MCF 10A (cell line): ENCODE measurements at regions not wholly inside any gene's neighbourhood (a gene's known extent, or its start where the extent isn't known, plus 50 kb on each side); places are given as distances from the start of the nearest gene placed in this dataset.

Experiments
- BruUV-seq: library from RNA; stranded (reverse); fragments of 400-500 nt; replicated peaks from 2 replicates; lab custom pipeline; 2021; lab: Mats Ljungman, UMichigan
- CTCF ChIA-PET: fragments of 300-600 bp; sonication (Branson Sonifier 250); formaldehyde crosslinking; extraction: SDS; loops from one replicate; lab custom pipeline; 2021; ENCODE audit warnings: antibody characterized with exemption, inconsistent platforms; lab: Yijun Ruan, JAX
- POLR2A ChIA-PET: fragments of 300-600, 350-650 bp; sonication (Branson Sonifier 250); formaldehyde crosslinking; extraction: SDS; loops from one replicate; lab custom pipeline; 2020; ENCODE audit warnings: antibody characterized with exemption, inconsistent platforms; lab: Yijun Ruan, JAX
- DNase-seq: peaks from one replicate; pipeline ENCODE4 v3.0.0-alpha.2; 2018; ENCODE audit not compliant: unreplicated experiment
- H3K27ac Mint-ChIP-seq: one replicate; pipeline ENCODE4 v1.8.0; 2022; ENCODE audit warnings: mild to moderate bottlenecking, low read depth, mixed read lengths; ENCODE audit not compliant: unreplicated experiment
- H3K27me3 Mint-ChIP-seq: one replicate; pipeline ENCODE4 v1.8.0; 2022; ENCODE audit warnings: mixed read lengths; ENCODE audit not compliant: insufficient read depth, unreplicated experiment
- H3K36me3 Mint-ChIP-seq: one replicate; pipeline ENCODE4 v1.8.0; 2022; ENCODE audit warnings: mild to moderate bottlenecking, moderate library complexity, mixed read lengths; ENCODE audit not compliant: insufficient read depth, unreplicated experiment
- H3K4me1 Mint-ChIP-seq: one replicate; pipeline ENCODE4 v1.8.0; 2022; ENCODE audit warnings: mixed read lengths; ENCODE audit not compliant: insufficient read depth, unreplicated experiment
- H3K4me3 Mint-ChIP-seq: one replicate; pipeline ENCODE4 v1.8.0; 2022; ENCODE audit warnings: mild to moderate bottlenecking, moderate library complexity, mixed read lengths; ENCODE audit not compliant: unreplicated experiment
- H3K9me3 Mint-ChIP-seq: one replicate; pipeline ENCODE4 v1.8.0; 2022; ENCODE audit warnings: mixed read lengths; ENCODE audit not compliant: unreplicated experiment
- intact Hi-C: fragments of 100-400 bp; cut with micrococcal nuclease; formaldehyde crosslinking; loops from 2 replicates; pipeline ENCODE4 v1.14.1; 2022
- TF ChIP-seq, protein P1 (sequence below): fragments of 200-600 bp; IDR thresholded peaks from one replicate; pipeline ENCODE4 v1.8.0; 2022; ENCODE audit warnings: antibody characterized with exemption, mild to moderate bottlenecking; ENCODE audit not compliant: unreplicated experiment

DNA sequence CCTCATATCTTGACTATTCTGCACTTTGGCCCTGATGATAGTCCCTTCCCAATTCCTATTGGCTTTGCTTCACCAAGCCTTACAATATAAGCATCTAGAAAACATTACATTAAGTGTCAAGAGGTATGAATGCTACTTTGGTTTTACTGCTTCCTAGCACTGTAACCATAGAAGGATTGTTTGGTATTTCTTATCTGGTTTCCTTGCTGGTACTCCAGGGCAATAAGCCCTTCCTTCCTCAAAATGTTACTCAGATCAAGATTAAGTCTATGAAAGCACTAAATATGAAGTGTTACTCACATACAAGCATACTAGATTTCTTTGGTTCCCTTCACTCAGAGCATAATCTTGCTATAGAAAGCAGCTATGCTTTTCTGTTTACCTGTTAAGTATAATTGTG is 492.5 kb downstream of the ETV1 start:
- intact Hi-C loops = no loop called here
- no peaks in the 10 kb centered on the region for H3K27me3 Mint-ChIP-seq
- H3K36me3 Mint-ChIP-seq = no peaks in the 10 kb centered on the region
- DNase-seq = no peak
- ChIA-PET CTCF (no interaction called here), POLR2A (no interaction called here)
- BruUV-seq = no TSS peak
- H3K27ac Mint-ChIP-seq = no peak overlapping the region
- TF ChIP-seq, protein P1, sequence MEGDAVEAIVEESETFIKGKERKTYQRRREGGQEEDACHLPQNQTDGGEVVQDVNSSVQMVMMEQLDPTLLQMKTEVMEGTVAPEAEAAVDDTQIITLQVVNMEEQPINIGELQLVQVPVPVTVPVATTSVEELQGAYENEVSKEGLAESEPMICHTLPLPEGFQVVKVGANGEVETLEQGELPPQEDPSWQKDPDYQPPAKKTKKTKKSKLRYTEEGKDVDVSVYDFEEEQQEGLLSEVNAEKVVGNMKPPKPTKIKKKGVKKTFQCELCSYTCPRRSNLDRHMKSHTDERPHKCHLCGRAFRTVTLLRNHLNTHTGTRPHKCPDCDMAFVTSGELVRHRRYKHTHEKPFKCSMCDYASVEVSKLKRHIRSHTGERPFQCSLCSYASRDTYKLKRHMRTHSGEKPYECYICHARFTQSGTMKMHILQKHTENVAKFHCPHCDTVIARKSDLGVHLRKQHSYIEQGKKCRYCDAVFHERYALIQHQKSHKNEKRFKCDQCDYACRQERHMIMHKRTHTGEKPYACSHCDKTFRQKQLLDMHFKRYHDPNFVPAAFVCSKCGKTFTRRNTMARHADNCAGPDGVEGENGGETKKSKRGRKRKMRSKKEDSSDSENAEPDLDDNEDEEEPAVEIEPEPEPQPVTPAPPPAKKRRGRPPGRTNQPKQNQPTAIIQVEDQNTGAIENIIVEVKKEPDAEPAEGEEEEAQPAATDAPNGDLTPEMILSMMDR = no peak
- H3K4me1 Mint-ChIP-seq = no peaks in the 10 kb centered on the region
- H3K4me3 Mint-ChIP-seq = no peak overlapping the region
- H3K9me3 Mint-ChIP-seq = no peaks in the 10 kb centered on the region

- Mint-ChIP-seq H3K27ac (no peak overlapping the region), H3K4me3 (no peak overlapping the region), H3K4me1 (no peaks in the 10 kb centered on the region), H3K9me3 (no peaks in the 10 kb centered on the region), H3K27me3 (peaks cover 11% of the 10 kb centered on the region), H3K36me3 (no peaks in the 10 kb centered on the region)
- peak; percentile 28 for DNase-seq
- BruUV-seq = no TSS peak
- intact Hi-C loops = no loop called here
- POLR2A ChIA-PET = no interaction called here
- CTCF ChIA-PET = interaction anchor here (0.6 kb wide), 1 partner anchor 348 kb away, joined by 3 read pairs; no protein-coding TSS in a partner anchor
- TF ChIP-seq, protein P1 = no peak
These were observed 480.9 kb downstream of the ETV1 start for GRCh38 chr7:13508586-13508985.

DNA sequence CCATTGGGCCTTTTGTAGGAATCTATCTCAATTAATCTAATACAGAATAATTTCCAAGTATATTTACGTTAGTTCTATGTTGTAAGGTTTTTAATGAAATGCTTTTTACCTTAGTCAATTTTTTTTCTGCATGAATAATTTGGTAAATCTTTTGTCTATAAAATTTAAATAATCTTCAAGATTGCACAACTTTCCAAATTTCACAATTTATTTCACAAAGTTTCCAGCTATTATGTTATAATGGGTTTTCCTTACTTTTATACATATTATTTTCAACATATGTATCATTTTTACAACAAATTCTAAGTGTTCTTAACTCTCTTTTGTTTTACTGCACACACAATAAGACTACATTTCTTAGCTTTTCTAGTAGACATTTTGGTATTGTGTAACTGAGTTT is 470.7 kb downstream of the ETV1 start:
- DNase-seq = no peak
- Mint-ChIP-seq H3K36me3 (no peaks in the 10 kb centered on the region), H3K4me1 (peaks cover 3% of the 10 kb centered on the region), H3K27ac (no peak overlapping the region), H3K4me3 (no peak overlapping the region), H3K27me3 (peaks cover 32% of the 10 kb centered on the region), H3K9me3 (no peaks in the 10 kb centered on the region)
- ChIA-PET CTCF (interaction anchor here (0.7 to 1.0 kb wide), 3 partner anchors 12 to 1176 kb away, joined by 3 read pairs; no protein-coding TSS in a partner anchor), POLR2A (no interaction called here)
- intact Hi-C loops = no loop called here
- no TSS peak for BruUV-seq
- TF ChIP-seq, protein P1 = no peak

- Mint-ChIP-seq H3K27ac (no peak overlapping the region), H3K36me3 (no peaks in the 10 kb centered on the region), H3K4me1 (peaks cover 7% of the 10 kb centered on the region), H3K4me3 (no peak overlapping the region), H3K27me3 (peaks cover 50% of the 10 kb centered on the region), H3K9me3 (no peaks in the 10 kb centered on the region)
- intact Hi-C loops = loop anchor here (2.0 to 10.0 kb wide), 3 partner anchors 239 to 1167 kb away; no protein-coding TSS in a partner anchor
- BruUV-seq = no TSS peak
- CTCF ChIA-PET = interaction anchor here (0.6 to 3.0 kb wide), 13 partner anchors 11 to 1174 kb away, joined by 3 to 15 read pairs (median 6); no protein-coding TSS in a partner anchor
- TF ChIP-seq, protein P1 = no peak
- POLR2A ChIA-PET = no interaction called here
- peak; percentile 41 for DNase-seq
These were observed 465.4 kb downstream of the ETV1 start for GRCh38 chr7:13524076-13524475.
